ENCODE measurements at regions not wholly inside any gene's neighbourhood (a gene's known extent, or its start where the extent isn't known, plus 50 kb on each side); places are given as distances from the start of the nearest gene placed in this dataset.
"Not testable (repeated sequence)": the region's sequence is repeated elsewhere in the genome, so short reads cannot be mapped to it uniquely, and the experiment has no call there.

- not testable (repeated sequence) for H2AFZ ChIP-seq (ENCODE audit: low read depth, low read length); H3K4me3 ChIP-seq (ENCODE audit: insufficient read depth, low read depth, low read length); H3K27ac ChIP-seq (ENCODE audit: low read depth, low read length); H3K9me3 Mint-ChIP-seq (ENCODE audit: unreplicated experiment); H3K79me2 ChIP-seq (ENCODE audit: insufficient read depth, low read length); H3K36me3 Mint-ChIP-seq (ENCODE audit: low read depth, unreplicated experiment); H3K4me2 ChIP-seq (ENCODE audit: low read length); DNase-seq (ENCODE audit: low read depth); H4K20me1 ChIP-seq (ENCODE audit: insufficient read depth, low read length); H3K4me1 ChIP-seq (ENCODE audit: insufficient read depth, low read length); H3K9me3 ChIP-seq (ENCODE audit: insufficient read depth, low read depth, low read length); H3K36me3 ChIP-seq (ENCODE audit: insufficient read depth, low read length); FAIRE-seq; H3K9ac ChIP-seq (ENCODE audit: low read length); H3K27me3 ChIP-seq (ENCODE audit: insufficient read depth, low read length); H3K4me1 Mint-ChIP-seq (ENCODE audit: low read depth, unreplicated experiment); H3K27ac Mint-ChIP-seq (ENCODE audit: unreplicated experiment); H3K4me3 Mint-ChIP-seq (ENCODE audit: unreplicated experiment)
- peaks cover 38% of the 10 kb centered on the region for H3K27me3 Mint-ChIP-seq (ENCODE audit: low read depth, unreplicated experiment)
These were observed 59.8 kb upstream of the LPGAT1 start for GRCh38 chr1:211890091-211890995.

- H3K4me3 ChIP-seq (ENCODE audit: insufficient read depth, low read depth, low read length); H3K27ac Mint-ChIP-seq (ENCODE audit: unreplicated experiment); FAIRE-seq; H3K4me2 ChIP-seq (ENCODE audit: low read length); H3K9ac ChIP-seq (ENCODE audit: low read length); DNase-seq (ENCODE audit: low read depth); H3K9me3 ChIP-seq (ENCODE audit: insufficient read depth, low read depth, low read length); H3K4me1 ChIP-seq (ENCODE audit: insufficient read depth, low read length); H3K27ac ChIP-seq (ENCODE audit: low read depth, low read length); H4K20me1 ChIP-seq (ENCODE audit: insufficient read depth, low read length); H2AFZ ChIP-seq (ENCODE audit: low read depth, low read length); H3K79me2 ChIP-seq (ENCODE audit: insufficient read depth, low read length); H3K9me3 Mint-ChIP-seq (ENCODE audit: unreplicated experiment); H3K36me3 ChIP-seq (ENCODE audit: insufficient read depth, low read length); H3K27me3 ChIP-seq (ENCODE audit: insufficient read depth, low read length); H3K36me3 Mint-ChIP-seq (ENCODE audit: low read depth, unreplicated experiment); H3K4me1 Mint-ChIP-seq (ENCODE audit: low read depth, unreplicated experiment): not testable (repeated sequence)
- Mint-ChIP-seq H3K4me3 (ENCODE audit: unreplicated experiment) (peak overlapping the region; percentile 8), H3K27me3 (ENCODE audit: low read depth, unreplicated experiment) (peaks cover 40% of the 10 kb centered on the region)
These were observed 58.9 kb upstream of the LPGAT1 start for GRCh38 chr1:211889307-211890090.

GRCh38 chr1:211886551-211886950, 56.0 kb upstream of the LPGAT1 start:
- H3K27ac ChIP-seq (ENCODE audit: low read depth, low read length): no peak overlapping the region
- H3K79me2 ChIP-seq (ENCODE audit: insufficient read depth, low read length): no peaks in the 10 kb centered on the region
- Mint-ChIP-seq H3K9me3 (ENCODE audit: unreplicated experiment) (peaks cover 4% of the 10 kb centered on the region), H3K4me1 (ENCODE audit: low read depth, unreplicated experiment) (no peaks in the 10 kb centered on the region), H3K27ac (ENCODE audit: unreplicated experiment) (no peak overlapping the region), H3K36me3 (ENCODE audit: low read depth, unreplicated experiment) (no peaks in the 10 kb centered on the region), H3K27me3 (ENCODE audit: low read depth, unreplicated experiment) (peaks cover 43% of the 10 kb centered on the region), H3K4me3 (ENCODE audit: unreplicated experiment) (no peak overlapping the region)
- DNase-seq (ENCODE audit: low read depth) (no peak), FAIRE-seq (no peak)
- no peaks in the 10 kb centered on the region for H3K9me3 ChIP-seq (ENCODE audit: insufficient read depth, low read depth, low read length)
- no peaks in the 10 kb centered on the region for H3K4me1 ChIP-seq (ENCODE audit: insufficient read depth, low read length)
- no peak overlapping the region for H3K4me2 ChIP-seq (ENCODE audit: low read length)
- H3K9ac ChIP-seq (ENCODE audit: low read length): no peak overlapping the region
- H4K20me1 ChIP-seq (ENCODE audit: insufficient read depth, low read length): no peaks in the 10 kb centered on the region
- no peak overlapping the region for H2AFZ ChIP-seq (ENCODE audit: low read depth, low read length)
- no peak for TF ChIP-seq CTCF (IDR thresholded peaks at IDR 0.05; ENCODE audit: insufficient read depth, low read depth, low read length)
- no peak for TF ChIP-seq EZH2 (IDR thresholded peaks at IDR 0.05; ENCODE audit: insufficient read depth, low read length)
- H3K27me3 ChIP-seq (ENCODE audit: insufficient read depth, low read length): peaks cover 7% of the 10 kb centered on the region
- no peak overlapping the region for H3K4me3 ChIP-seq (ENCODE audit: insufficient read depth, low read depth, low read length)
- H3K36me3 ChIP-seq (ENCODE audit: insufficient read depth, low read length): no peaks in the 10 kb centered on the region
